Parathyroid adenoma (tissue), 2 donors: ENCODE measurements at regions not wholly inside any gene's neighbourhood (a gene's known extent, or its start where the extent isn't known, plus 50 kb on each side); places are given as distances from the start of the nearest gene placed in this dataset.

Experiments used
- H2AFZ ChIP-seq: fragments of 300-600 bp; sonication (generic); one replicate; pipeline ENCODE4 v1.7.0; 2017; ENCODE audit warnings: antibody characterized with exemption, mild to moderate bottlenecking
- H3K27ac ChIP-seq: fragments of 300-600 bp; sonication (generic); one replicate; pipeline ENCODE4 v1.7.0; 2017
- H3K27me3 ChIP-seq: fragments of 300-600 bp; sonication (generic); one replicate; pipeline ENCODE4 v1.7.0; 2017; ENCODE audit warnings: low read length; ENCODE audit not compliant: control insufficient read depth, insufficient read depth
- H3K36me3 ChIP-seq: fragments of 300-600 bp; sonication (generic); one replicate; pipeline ENCODE4 v1.7.0; 2017; ENCODE audit warnings: low read length; ENCODE audit not compliant: control insufficient read depth, insufficient read depth
- H3K4me1 ChIP-seq: fragments of 300-600 bp; sonication (generic); one replicate; pipeline ENCODE4 v1.7.0; 2017; ENCODE audit warnings: control low read depth
- H3K4me2 ChIP-seq: fragments of 300-600 bp; sonication (generic); one replicate; pipeline ENCODE4 v1.7.0; 2017; ENCODE audit warnings: low read length
- H3K4me3 ChIP-seq: fragments of 300-600 bp; sonication (generic); one replicate; pipeline ENCODE4 v1.7.0; 2017; ENCODE audit warnings: low read depth, low read length
- H3K79me2 ChIP-seq: fragments of 300-600 bp; sonication (generic); one replicate; pipeline ENCODE4 v1.7.0; 2017; ENCODE audit warnings: control low read depth
- H3K9ac ChIP-seq: fragments of 300-600 bp; sonication (generic); one replicate; pipeline ENCODE4 v1.7.0; 2017; ENCODE audit warnings: mild to moderate bottlenecking
- H3K9me3 ChIP-seq: fragments of 300-600 bp; sonication (generic); one replicate; pipeline ENCODE4 v1.7.0; 2017; ENCODE audit warnings: low read length; ENCODE audit not compliant: control insufficient read depth
- TF ChIP-seq, protein P1 (sequence below): fragments of 300-600 bp; sonication (generic); IDR thresholded peaks from one replicate; pipeline ENCODE4 v1.7.0; 2017; ENCODE audit warnings: antibody characterized with exemption, mild to moderate bottlenecking
- donor health status: primary hyperparathyroidism.

GRCh38 chr2:120401275-120402066 lies 55.5 kb downstream of the INHBB start:
- Histone ChIP-seq H3K27me3 (no peaks in the 10 kb centered on the region), H3K9ac (no peak overlapping the region), H3K4me3 (no peak overlapping the region), H3K36me3 (no peaks in the 10 kb centered on the region), H3K79me2 (no peaks in the 10 kb centered on the region), H3K9me3 (no peaks in the 10 kb centered on the region), H3K27ac (no peak overlapping the region), H2AFZ (no peak overlapping the region), H3K4me2 (no peak overlapping the region), H3K4me1 (no peaks in the 10 kb centered on the region)
- TF ChIP-seq, protein P1, sequence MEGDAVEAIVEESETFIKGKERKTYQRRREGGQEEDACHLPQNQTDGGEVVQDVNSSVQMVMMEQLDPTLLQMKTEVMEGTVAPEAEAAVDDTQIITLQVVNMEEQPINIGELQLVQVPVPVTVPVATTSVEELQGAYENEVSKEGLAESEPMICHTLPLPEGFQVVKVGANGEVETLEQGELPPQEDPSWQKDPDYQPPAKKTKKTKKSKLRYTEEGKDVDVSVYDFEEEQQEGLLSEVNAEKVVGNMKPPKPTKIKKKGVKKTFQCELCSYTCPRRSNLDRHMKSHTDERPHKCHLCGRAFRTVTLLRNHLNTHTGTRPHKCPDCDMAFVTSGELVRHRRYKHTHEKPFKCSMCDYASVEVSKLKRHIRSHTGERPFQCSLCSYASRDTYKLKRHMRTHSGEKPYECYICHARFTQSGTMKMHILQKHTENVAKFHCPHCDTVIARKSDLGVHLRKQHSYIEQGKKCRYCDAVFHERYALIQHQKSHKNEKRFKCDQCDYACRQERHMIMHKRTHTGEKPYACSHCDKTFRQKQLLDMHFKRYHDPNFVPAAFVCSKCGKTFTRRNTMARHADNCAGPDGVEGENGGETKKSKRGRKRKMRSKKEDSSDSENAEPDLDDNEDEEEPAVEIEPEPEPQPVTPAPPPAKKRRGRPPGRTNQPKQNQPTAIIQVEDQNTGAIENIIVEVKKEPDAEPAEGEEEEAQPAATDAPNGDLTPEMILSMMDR: no peak

- Histone ChIP-seq H3K27ac (no peak overlapping the region), H3K79me2 (no peaks in the 10 kb centered on the region), H2AFZ (no peak overlapping the region), H3K9me3 (no peaks in the 10 kb centered on the region), H3K27me3 (no peaks in the 10 kb centered on the region), H3K4me1 (no peaks in the 10 kb centered on the region), H3K4me3 (no peak overlapping the region), H3K9ac (no peak overlapping the region), H3K36me3 (no peaks in the 10 kb centered on the region), H3K4me2 (no peak overlapping the region)
- TF ChIP-seq, protein P1: no peak
Observed at GRCh38 chr2:120402067-120402433, 56.1 kb downstream of the INHBB start.

DNA sequence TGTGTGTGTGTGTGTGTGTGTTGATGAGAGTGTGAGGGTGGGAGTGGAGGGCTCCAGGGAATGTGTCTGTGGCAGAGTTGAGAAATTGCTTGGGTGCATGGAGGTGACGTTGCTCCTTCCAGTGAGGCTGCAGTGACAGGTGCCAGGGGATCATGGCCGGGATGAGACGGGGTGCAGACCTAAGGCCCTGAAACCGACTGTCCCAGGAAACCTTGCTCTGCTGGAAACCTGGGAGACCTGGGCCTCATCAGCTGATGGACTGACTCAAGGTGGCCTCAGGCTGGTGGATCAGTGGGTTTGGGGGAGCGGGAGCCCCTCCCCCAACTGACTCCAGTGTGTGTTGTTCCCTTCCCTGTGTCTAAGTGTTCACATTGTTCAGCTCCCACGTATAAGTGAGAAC lies 56.6 kb downstream of the INHBB start:
- no peaks in the 10 kb centered on the region for H3K27me3 ChIP-seq
- no peaks in the 10 kb centered on the region for H3K36me3 ChIP-seq
- H3K4me1 ChIP-seq: no peaks in the 10 kb centered on the region
- no peaks in the 10 kb centered on the region for H3K9me3 ChIP-seq
- no peak overlapping the region for H3K27ac ChIP-seq
- no peak overlapping the region for H2AFZ ChIP-seq
- TF ChIP-seq, protein P1: no peak
- no peak overlapping the region for H3K4me3 ChIP-seq
- no peak overlapping the region for H3K4me2 ChIP-seq
- no peak overlapping the region for H3K9ac ChIP-seq
- H3K79me2 ChIP-seq: no peaks in the 10 kb centered on the region

- Histone ChIP-seq H2AFZ (no peak overlapping the region), H3K4me1 (no peaks in the 10 kb centered on the region), H3K36me3 (no peaks in the 10 kb centered on the region), H3K4me2 (no peak overlapping the region), H3K4me3 (no peak overlapping the region), H3K79me2 (no peaks in the 10 kb centered on the region), H3K27me3 (no peaks in the 10 kb centered on the region), H3K9ac (no peak overlapping the region), H3K9me3 (no peaks in the 10 kb centered on the region), H3K27ac (no peak overlapping the region)
- TF ChIP-seq, protein P1: no peak
Observed at GRCh38 chr2:120403261-120403660, 57.3 kb downstream of the INHBB start.

DNA sequence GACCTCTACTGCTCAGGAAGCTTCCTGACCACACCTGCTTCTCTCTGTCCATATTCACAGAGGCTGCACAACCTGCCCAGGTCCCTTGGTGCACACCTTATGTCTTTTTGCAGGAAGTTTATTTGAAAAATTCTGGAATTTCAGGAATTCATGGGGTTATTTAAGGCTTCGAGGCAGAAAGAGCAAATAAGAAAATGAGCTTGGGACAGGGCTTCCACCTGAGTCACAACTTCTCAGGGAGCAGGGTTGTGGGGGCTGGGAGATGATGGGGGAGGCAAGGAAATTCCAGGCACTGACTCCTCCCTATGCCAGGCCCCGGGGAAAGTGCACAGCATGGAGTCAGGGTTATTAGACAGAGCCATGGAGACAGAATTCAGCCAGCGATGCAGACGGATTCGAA lies 57.7 kb downstream of the INHBB start:
- TF ChIP-seq, protein P1: no peak

More for the DNA sequence above, 57.7 kb downstream of the INHBB start:
- H3K4me2 ChIP-seq: no peak overlapping the region
- H3K27me3 ChIP-seq: no peaks in the 10 kb centered on the region
- no peaks in the 10 kb centered on the region for H3K79me2 ChIP-seq
- H3K27ac ChIP-seq: no peak overlapping the region
- H3K4me3 ChIP-seq: no peak overlapping the region
- no peaks in the 10 kb centered on the region for H3K36me3 ChIP-seq
- H3K9ac ChIP-seq: no peak overlapping the region
- H3K4me1 ChIP-seq: no peaks in the 10 kb centered on the region
- no peak overlapping the region for H2AFZ ChIP-seq
- no peaks in the 10 kb centered on the region for H3K9me3 ChIP-seq
